T-helper 2 cell (primary cell): ENCODE measurements at regions not wholly inside any gene's neighbourhood (a gene's known extent, or its start where the extent isn't known, plus 50 kb on each side); places are given as distances from the start of the nearest gene placed in this dataset.

Source experiments
- DNase-seq, 5 experiments: peaks; one replicate each; pipeline versions ENCODE4 v3.0.0 to v3.0.0-alpha.2; 2012 to 2022

- no peak for DNase-seq
These were observed 71.6 kb upstream of the CNTN1 start for GRCh38 chr12:40620564-40621019.

DNA sequence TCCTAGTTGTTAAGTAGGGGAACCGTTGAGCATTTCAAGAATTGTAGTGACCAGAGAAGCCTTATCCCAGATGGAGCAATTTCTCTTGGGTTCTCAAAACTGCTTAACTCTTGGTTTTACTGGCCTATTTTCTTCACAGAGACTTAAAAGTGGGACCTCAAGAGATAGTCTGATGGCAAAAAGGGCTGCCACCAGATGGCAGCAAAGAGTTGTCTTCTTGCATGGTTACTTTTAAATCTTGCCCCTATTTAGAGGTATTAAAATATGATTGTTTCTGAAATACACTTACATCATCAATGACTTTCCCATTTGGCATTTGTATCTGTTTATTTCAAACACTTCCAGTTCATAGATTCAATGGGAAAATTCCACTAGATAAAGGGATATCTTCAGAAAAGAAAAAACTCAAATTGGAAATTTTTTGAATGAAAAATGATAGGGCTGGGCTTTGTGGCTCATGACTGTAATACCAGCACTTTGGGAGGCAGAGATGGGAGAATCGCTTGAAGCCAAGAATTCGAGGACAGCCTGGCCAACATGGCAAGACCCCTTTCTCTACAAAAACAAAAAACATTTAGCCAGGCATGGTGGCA, 69.9 kb upstream of the CNTN1 start:
- peak in 1 of 5 experiments; percentile 27 for DNase-seq

GRCh38 chr12:40632171-40632570, 60.1 kb upstream of the CNTN1 start:
- no peak for DNase-seq

- DNase-seq = no peak
These were observed 59.3 kb upstream of the CNTN1 start for GRCh38 chr12:40632933-40633332.

DNA sequence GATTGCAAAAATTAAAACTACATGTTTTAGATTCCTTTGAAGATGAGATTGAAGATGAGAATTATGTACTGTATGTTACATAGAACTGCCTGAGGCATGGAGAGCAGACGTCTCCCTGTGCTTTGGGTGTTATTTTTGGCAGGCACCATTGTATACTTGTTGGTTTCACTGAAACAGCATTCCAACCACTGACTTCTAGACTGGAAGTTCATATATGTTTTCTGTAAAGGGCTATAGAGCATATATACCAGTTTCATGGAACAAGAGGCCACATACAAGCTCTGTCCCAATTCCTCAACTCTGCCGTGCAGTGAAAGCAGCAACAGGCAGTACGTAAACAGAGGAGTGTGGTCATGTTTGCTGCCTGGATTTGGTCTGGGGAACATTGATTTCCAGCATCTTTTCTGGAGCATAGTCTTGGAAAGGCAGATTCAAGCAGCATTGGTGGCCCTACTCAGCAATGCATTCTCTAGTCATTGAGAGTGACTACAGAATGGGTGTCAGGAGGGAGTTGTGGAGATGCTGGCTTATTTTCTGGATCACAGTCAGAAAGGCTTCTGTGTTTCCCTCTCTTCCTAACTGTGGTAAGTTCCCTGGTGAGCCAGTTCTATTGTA, 57.6 kb upstream of the CNTN1 start:
- DNase-seq = no peak

- no peak for DNase-seq
These were observed 57.0 kb upstream of the CNTN1 start for GRCh38 chr12:40635141-40635731.
